WTC11 (cell line): ENCODE measurements at regions not wholly inside any gene's neighbourhood (a gene's known extent, or its start where the extent isn't known, plus 50 kb on each side); places are given as distances from the start of the nearest gene placed in this dataset.

Experiments used
- ATAC-seq: fragments of 200-7000 bp; cut with Tn5 transposase; 2 replicates; pipeline ENCODE4 v1.10.0; 2021; ENCODE audit warnings: mild to moderate bottlenecking, moderate library complexity
- CTCF ChIA-PET: fragments of 300-600 bp; sonication (Branson Sonifier 250); formaldehyde crosslinking; loops from one replicate; lab custom pipeline; 2021; ENCODE audit warnings: antibody characterized with exemption; lab: Charles Lee
- POLR2A ChIA-PET: fragments of 350-600 bp; sonication (Branson Sonifier 250); formaldehyde crosslinking; loops from one replicate; lab custom pipeline; 2021; ENCODE audit warnings: antibody characterized with exemption; lab: Charles Lee
- DNase-seq: peaks from one replicate; pipeline ENCODE4 v3.0.0; 2021; ENCODE audit warnings: low spot score
- H3K27ac Mint-ChIP-seq: 2 replicates; pipeline ENCODE4 v1.8.0; 2021; ENCODE audit warnings: mixed read lengths
- H3K27me3 Mint-ChIP-seq: 2 replicates; pipeline ENCODE4 v1.8.0; 2021; ENCODE audit warnings: low read depth, mild to moderate bottlenecking, moderate library complexity, mixed read lengths
- H3K36me3 Mint-ChIP-seq: 2 replicates; pipeline ENCODE4 v1.8.0; 2021; ENCODE audit warnings: mixed read lengths
- H3K4me1 Mint-ChIP-seq: 2 replicates; pipeline ENCODE4 v1.8.0; 2022; ENCODE audit warnings: mixed read lengths
- H3K4me3 Mint-ChIP-seq: 2 replicates; pipeline ENCODE4 v1.8.0; 2021; ENCODE audit warnings: mild to moderate bottlenecking, moderate library complexity, mixed read lengths
- H3K9me3 Mint-ChIP-seq: 2 replicates; pipeline ENCODE4 v1.8.0; 2021; ENCODE audit warnings: mixed read lengths
- GTF2I ChIP-seq: fragments of 250-450 bp; sonication (Bioruptor Pico); conservative IDR thresholded peaks from 2 replicates; pipeline ENCODE4 v1.4.0; 2021; ENCODE audit warnings: mild to moderate bottlenecking
- JAZF1 ChIP-seq: fragments of 250-450 bp; sonication (Bioruptor Pico); IDR thresholded peaks from 2 replicates; pipeline ENCODE4 v1.9.0; 2021; ENCODE audit warnings: moderate library complexity, mild to moderate bottlenecking, inconsistent platforms
- JUN ChIP-seq: sonication (generic); formaldehyde crosslinking; IDR thresholded peaks from 2 replicates; pipeline ENCODE4 v1.8.0; 2023; ENCODE audit warnings: mild to moderate bottlenecking, missing genetic modification reagents
- NFYB ChIP-seq: sonication (generic); formaldehyde crosslinking; conservative IDR thresholded peaks from 2 replicates; pipeline ENCODE4 v1.8.0; 2022; ENCODE audit warnings: low read depth, missing genetic modification reagents
- NR1H2 ChIP-seq: sonication (generic); formaldehyde crosslinking; IDR thresholded peaks from 2 replicates; pipeline ENCODE4 v1.9.0; 2021; ENCODE audit warnings: mild to moderate bottlenecking, moderate library complexity, missing genetic modification reagents
- PRRX2 ChIP-seq: fragments of 250-450 bp; sonication (Bioruptor Pico); IDR thresholded peaks from 2 replicates; pipeline ENCODE4 v1.8.0; 2021; ENCODE audit warnings: mild to moderate bottlenecking
- TEAD1 ChIP-seq: sonication (generic); formaldehyde crosslinking; IDR thresholded peaks from 2 replicates; pipeline ENCODE4 v1.8.0; 2022; ENCODE audit warnings: mild to moderate bottlenecking, missing genetic modification reagents
- ZNF138 ChIP-seq: sonication (generic); formaldehyde crosslinking; conservative IDR thresholded peaks from 2 replicates; pipeline ENCODE4 v1.8.1; 2022; ENCODE audit warnings: mild to moderate bottlenecking, moderate library complexity, missing genetic modification reagents
- ZNF317 ChIP-seq: sonication (generic); formaldehyde crosslinking; IDR thresholded peaks from 2 replicates; pipeline ENCODE4 v1.8.1; 2023; ENCODE audit warnings: low read depth, mild to moderate bottlenecking, moderate library complexity, missing genetic modification reagents, borderline replicate concordance
- TF ChIP-seq, protein P1 (sequence below): sonication (generic); formaldehyde crosslinking; IDR thresholded peaks from 2 replicates; pipeline ENCODE4 v1.8.0; 2022; ENCODE audit warnings: mild to moderate bottlenecking, missing genetic modification reagents
- TF ChIP-seq, protein P2 (sequence below): fragments of 250-450 bp; sonication (Bioruptor Pico); IDR thresholded peaks from 2 replicates; pipeline ENCODE4 v1.9.0; 2021; ENCODE audit warnings: mild to moderate bottlenecking
- TF ChIP-seq, protein P3 (sequence below): fragments of 250-450 bp; sonication (Bioruptor Pico); IDR thresholded peaks from 2 replicates; pipeline ENCODE4 v1.9.0; 2021; ENCODE audit warnings: mild to moderate bottlenecking
- TF ChIP-seq, protein P4 (sequence below): sonication (generic); formaldehyde crosslinking; IDR thresholded peaks from 2 replicates; pipeline ENCODE4 v1.8.1; 2023; ENCODE audit warnings: mild to moderate bottlenecking, missing genetic modification reagents, borderline replicate concordance
- TF ChIP-seq, protein P5 (sequence below): fragments of 250-450 bp; sonication (Bioruptor Pico); IDR thresholded peaks from 2 replicates; pipeline ENCODE4 v2.1.2; 2022; ENCODE audit warnings: mild to moderate bottlenecking, moderate library complexity
- TF ChIP-seq, protein P6 (sequence below): sonication (generic); formaldehyde crosslinking; IDR thresholded peaks from 2 replicates; pipeline ENCODE4 v1.8.0; 2023; ENCODE audit warnings: mild to moderate bottlenecking, missing genetic modification reagents
- TF ChIP-seq, protein P7 (sequence below): sonication (generic); formaldehyde crosslinking; IDR thresholded peaks from 2 replicates; pipeline ENCODE4 v1.8.1; 2022; ENCODE audit warnings: mild to moderate bottlenecking, missing genetic modification reagents, moderate library complexity, borderline replicate concordance

DNA sequence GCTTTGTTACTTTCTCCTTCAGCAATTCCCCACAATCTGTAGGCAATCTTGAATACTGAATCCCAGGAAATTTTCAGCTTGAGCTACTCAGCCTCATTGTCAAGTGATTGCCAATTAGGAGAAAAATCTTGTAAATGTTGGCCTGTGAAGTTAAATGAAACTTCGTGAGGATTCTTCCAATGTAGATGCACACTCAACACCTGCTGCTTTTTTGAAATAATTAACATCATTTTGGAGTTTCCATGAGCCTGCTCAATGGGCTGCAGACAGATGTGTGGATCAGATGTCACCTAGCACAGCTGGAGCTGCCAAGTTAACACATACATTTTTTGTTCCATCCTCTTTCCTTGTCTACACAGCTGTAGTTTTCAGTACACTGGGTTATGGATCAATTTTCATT lies 645.6 kb upstream of the LUZP2 start:
- Mint-ChIP-seq H3K27ac (no peak overlapping the region), H3K27me3 (no peaks in the 10 kb centered on the region), H3K4me3 (no peak overlapping the region), H3K4me1 (0 out of 2 replicates have a peak, but pooled peaks cover 5% of the 10 kb centered on the region), H3K36me3 (no peaks in the 10 kb centered on the region), H3K9me3 (peaks cover 5% of the 10 kb centered on the region)
- CTCF ChIA-PET = interaction anchor here (0.7 kb wide), 1 partner anchor 57 kb away, joined by 3 read pairs; no protein-coding TSS in a partner anchor
- ATAC-seq = no peak
- DNase-seq = no peak
- TF ChIP-seq, protein P1, sequence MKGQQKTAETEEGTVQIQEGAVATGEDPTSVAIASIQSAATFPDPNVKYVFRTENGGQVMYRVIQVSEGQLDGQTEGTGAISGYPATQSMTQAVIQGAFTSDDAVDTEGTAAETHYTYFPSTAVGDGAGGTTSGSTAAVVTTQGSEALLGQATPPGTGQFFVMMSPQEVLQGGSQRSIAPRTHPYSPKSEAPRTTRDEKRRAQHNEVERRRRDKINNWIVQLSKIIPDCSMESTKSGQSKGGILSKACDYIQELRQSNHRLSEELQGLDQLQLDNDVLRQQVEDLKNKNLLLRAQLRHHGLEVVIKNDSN = no peak
- TF ChIP-seq, protein P2, sequence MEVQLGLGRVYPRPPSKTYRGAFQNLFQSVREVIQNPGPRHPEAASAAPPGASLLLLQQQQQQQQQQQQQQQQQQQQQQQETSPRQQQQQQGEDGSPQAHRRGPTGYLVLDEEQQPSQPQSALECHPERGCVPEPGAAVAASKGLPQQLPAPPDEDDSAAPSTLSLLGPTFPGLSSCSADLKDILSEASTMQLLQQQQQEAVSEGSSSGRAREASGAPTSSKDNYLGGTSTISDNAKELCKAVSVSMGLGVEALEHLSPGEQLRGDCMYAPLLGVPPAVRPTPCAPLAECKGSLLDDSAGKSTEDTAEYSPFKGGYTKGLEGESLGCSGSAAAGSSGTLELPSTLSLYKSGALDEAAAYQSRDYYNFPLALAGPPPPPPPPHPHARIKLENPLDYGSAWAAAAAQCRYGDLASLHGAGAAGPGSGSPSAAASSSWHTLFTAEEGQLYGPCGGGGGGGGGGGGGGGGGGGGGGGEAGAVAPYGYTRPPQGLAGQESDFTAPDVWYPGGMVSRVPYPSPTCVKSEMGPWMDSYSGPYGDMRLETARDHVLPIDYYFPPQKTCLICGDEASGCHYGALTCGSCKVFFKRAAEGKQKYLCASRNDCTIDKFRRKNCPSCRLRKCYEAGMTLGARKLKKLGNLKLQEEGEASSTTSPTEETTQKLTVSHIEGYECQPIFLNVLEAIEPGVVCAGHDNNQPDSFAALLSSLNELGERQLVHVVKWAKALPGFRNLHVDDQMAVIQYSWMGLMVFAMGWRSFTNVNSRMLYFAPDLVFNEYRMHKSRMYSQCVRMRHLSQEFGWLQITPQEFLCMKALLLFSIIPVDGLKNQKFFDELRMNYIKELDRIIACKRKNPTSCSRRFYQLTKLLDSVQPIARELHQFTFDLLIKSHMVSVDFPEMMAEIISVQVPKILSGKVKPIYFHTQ (CRISPR knock-in tag) = no peak
- TF ChIP-seq, protein P3, sequence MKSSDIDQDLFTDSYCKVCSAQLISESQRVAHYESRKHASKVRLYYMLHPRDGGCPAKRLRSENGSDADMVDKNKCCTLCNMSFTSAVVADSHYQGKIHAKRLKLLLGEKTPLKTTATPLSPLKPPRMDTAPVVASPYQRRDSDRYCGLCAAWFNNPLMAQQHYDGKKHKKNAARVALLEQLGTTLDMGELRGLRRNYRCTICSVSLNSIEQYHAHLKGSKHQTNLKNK (CRISPR knock-in tag) = no peak
- TF ChIP-seq JUN = no peak
- TF ChIP-seq NR1H2 = no peak
- TF ChIP-seq TEAD1 (CRISPR knock-in tag) = no peak
- TF ChIP-seq ZNF138 = no peak
- TF ChIP-seq, protein P4, sequence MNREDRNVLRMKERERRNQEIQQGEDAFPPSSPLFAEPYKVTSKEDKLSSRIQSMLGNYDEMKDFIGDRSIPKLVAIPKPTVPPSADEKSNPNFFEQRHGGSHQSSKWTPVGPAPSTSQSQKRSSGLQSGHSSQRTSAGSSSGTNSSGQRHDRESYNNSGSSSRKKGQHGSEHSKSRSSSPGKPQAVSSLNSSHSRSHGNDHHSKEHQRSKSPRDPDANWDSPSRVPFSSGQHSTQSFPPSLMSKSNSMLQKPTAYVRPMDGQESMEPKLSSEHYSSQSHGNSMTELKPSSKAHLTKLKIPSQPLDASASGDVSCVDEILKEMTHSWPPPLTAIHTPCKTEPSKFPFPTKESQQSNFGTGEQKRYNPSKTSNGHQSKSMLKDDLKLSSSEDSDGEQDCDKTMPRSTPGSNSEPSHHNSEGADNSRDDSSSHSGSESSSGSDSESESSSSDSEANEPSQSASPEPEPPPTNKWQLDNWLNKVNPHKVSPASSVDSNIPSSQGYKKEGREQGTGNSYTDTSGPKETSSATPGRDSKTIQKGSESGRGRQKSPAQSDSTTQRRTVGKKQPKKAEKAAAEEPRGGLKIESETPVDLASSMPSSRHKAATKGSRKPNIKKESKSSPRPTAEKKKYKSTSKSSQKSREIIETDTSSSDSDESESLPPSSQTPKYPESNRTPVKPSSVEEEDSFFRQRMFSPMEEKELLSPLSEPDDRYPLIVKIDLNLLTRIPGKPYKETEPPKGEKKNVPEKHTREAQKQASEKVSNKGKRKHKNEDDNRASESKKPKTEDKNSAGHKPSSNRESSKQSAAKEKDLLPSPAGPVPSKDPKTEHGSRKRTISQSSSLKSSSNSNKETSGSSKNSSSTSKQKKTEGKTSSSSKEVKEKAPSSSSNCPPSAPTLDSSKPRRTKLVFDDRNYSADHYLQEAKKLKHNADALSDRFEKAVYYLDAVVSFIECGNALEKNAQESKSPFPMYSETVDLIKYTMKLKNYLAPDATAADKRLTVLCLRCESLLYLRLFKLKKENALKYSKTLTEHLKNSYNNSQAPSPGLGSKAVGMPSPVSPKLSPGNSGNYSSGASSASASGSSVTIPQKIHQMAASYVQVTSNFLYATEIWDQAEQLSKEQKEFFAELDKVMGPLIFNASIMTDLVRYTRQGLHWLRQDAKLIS (CRISPR knock-in tag) = no peak
- no peak for TF ChIP-seq ZNF317 (CRISPR knock-in tag)
- TF ChIP-seq, protein P5, sequence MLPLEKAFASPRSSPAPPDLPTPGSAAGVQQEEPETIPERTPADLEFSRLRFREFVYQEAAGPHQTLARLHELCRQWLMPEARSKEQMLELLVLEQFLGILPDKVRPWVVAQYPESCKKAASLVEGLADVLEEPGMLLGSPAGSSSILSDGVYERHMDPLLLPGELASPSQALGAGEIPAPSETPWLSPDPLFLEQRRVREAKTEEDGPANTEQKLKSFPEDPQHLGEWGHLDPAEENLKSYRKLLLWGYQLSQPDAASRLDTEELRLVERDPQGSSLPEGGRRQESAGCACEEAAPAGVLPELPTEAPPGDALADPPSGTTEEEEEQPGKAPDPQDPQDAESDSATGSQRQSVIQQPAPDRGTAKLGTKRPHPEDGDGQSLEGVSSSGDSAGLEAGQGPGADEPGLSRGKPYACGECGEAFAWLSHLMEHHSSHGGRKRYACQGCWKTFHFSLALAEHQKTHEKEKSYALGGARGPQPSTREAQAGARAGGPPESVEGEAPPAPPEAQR (CRISPR knock-in tag) = no peak
- TF ChIP-seq PRRX2 (CRISPR knock-in tag) = no peak
- TF ChIP-seq, protein P6, sequence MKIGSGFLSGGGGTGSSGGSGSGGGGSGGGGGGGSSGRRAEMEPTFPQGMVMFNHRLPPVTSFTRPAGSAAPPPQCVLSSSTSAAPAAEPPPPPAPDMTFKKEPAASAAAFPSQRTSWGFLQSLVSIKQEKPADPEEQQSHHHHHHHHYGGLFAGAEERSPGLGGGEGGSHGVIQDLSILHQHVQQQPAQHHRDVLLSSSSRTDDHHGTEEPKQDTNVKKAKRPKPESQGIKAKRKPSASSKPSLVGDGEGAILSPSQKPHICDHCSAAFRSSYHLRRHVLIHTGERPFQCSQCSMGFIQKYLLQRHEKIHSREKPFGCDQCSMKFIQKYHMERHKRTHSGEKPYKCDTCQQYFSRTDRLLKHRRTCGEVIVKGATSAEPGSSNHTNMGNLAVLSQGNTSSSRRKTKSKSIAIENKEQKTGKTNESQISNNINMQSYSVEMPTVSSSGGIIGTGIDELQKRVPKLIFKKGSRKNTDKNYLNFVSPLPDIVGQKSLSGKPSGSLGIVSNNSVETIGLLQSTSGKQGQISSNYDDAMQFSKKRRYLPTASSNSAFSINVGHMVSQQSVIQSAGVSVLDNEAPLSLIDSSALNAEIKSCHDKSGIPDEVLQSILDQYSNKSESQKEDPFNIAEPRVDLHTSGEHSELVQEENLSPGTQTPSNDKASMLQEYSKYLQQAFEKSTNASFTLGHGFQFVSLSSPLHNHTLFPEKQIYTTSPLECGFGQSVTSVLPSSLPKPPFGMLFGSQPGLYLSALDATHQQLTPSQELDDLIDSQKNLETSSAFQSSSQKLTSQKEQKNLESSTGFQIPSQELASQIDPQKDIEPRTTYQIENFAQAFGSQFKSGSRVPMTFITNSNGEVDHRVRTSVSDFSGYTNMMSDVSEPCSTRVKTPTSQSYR (CRISPR knock-in tag) = no peak
- TF ChIP-seq GTF2I (CRISPR knock-in tag) = no peak
- no peak for TF ChIP-seq JAZF1 (CRISPR knock-in tag)
- no peak for TF ChIP-seq NFYB (CRISPR knock-in tag)
- TF ChIP-seq, protein P7, sequence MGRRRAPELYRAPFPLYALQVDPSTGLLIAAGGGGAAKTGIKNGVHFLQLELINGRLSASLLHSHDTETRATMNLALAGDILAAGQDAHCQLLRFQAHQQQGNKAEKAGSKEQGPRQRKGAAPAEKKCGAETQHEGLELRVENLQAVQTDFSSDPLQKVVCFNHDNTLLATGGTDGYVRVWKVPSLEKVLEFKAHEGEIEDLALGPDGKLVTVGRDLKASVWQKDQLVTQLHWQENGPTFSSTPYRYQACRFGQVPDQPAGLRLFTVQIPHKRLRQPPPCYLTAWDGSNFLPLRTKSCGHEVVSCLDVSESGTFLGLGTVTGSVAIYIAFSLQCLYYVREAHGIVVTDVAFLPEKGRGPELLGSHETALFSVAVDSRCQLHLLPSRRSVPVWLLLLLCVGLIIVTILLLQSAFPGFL (CRISPR knock-in tag) = no peak
- POLR2A ChIA-PET = no interaction called here
